GM12891 (cell line): ENCODE measurements at regions not wholly inside any gene's neighbourhood (a gene's known extent, or its start where the extent isn't known, plus 50 kb on each side); places are given as distances from the start of the nearest gene placed in this dataset.

ENCODE experiments used
- POLR2A ChIP-seq: IDR thresholded peaks from 2 replicates; pipeline ENCODE4 v1.6.1; 2011; ENCODE audit warnings: low read depth, low read length, control low read depth
- POLR2AphosphoS5 ChIP-seq: IDR thresholded peaks from 2 replicates; pipeline ENCODE4 v1.6.1; 2011; ENCODE audit warnings: low read depth, low read length, control low read depth
- POU2F2 ChIP-seq: IDR thresholded peaks from 2 replicates; pipeline ENCODE4 v1.6.1; 2011; ENCODE audit warnings: low read depth, mild to moderate bottlenecking, control low read depth, low read length, moderate library complexity
- SPI1 ChIP-seq: IDR thresholded peaks from 2 replicates; pipeline ENCODE4 v1.6.1; 2011; ENCODE audit warnings: low read depth, low read length, control low read depth
- TAF1 ChIP-seq: IDR thresholded peaks from 2 replicates; pipeline ENCODE4 v1.6.1; 2011; ENCODE audit warnings: low read depth, low read length, control low read depth

DNA sequence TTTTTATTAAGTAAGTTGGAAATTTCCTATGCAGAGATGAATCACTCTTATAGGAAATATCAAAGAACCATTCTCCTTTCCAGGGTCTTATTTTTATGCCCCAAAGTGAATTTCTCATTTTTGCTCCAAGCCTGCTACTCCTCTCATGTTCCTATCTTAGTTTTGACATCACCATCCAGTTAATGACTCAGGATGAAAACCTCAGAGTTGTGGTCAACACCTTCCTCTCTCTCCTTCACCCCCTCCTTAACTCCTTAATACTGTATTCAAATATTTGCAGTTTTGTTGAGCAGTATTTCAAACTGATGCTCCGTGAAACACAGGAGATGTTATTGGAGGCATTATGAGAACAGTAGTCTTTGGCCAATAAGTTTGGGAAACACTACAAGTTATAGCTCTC, 64.1 kb downstream of the NRN1 start:
- TF ChIP-seq TAF1 = no peak
- no peak for TF ChIP-seq POLR2AphosphoS5
- no peak for TF ChIP-seq POLR2A
- no peak for TF ChIP-seq SPI1
- TF ChIP-seq POU2F2 = no peak
